ENCODE measurements at regions not wholly inside any gene's neighbourhood (a gene's known extent, or its start where the extent isn't known, plus 50 kb on each side); places are given as distances from the start of the nearest gene placed in this dataset.
"Not testable (repeated sequence)": the region's sequence is repeated elsewhere in the genome, so short reads cannot be mapped to it uniquely, and the experiment has no call there.

DNA sequence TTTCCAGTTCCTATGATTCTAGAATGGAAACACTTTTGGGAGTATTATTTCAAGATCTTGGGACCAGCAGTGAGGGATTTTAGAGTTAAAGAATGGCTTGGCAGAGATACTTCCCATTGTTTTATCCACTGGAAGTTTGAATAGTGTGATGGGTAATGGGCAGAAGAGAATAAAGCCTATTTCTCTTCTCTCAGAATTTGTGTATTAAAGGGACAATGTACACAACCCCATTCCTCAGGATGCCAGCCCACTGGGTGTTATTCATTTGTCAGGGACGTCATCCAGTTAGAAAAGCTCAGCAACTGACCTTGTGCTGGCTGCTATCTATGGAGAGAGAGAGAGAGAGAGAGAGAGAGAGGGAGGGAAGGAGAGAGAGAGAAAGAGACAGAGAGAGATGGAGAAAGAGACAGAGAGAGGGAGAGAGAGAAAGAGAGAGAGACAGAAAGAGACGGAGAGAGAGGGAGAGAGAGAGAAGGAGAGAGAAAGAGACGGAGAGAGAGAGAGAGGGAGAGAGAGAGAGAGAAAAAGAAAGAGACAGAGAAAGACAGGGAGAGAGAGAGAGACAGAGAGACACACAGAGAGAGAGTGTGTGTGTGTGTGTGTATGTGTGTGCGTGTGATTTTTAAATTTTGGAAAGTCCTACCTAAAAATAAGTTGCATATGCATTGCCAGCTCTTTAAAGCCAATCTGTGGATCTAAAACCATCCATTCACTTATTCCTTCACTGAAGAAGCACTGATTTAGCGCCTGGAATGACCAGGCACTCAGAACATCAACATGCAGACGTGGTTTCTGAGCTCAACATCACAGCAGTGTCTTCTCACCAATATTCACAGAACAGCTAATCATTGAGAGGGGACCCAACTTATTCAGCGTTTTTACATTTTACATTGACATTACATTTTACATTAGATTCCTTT is 388.8 kb downstream of the THBS2 start:
- WGBS, 2 experiments (ENCODE audit: insufficient coverage in 2 of 2), result 78 to 83% methylated on average over 5 of the region's 7 CpGs
- no peaks in the 10 kb centered on the region for H3K4me1 ChIP-seq (ENCODE audit: control insufficient read depth, insufficient read depth, low read length, poor library complexity, severe bottlenecking)
- no peaks in the 10 kb centered on the region for H3K9me3 ChIP-seq (ENCODE audit: control insufficient read depth, low read length)

DNA sequence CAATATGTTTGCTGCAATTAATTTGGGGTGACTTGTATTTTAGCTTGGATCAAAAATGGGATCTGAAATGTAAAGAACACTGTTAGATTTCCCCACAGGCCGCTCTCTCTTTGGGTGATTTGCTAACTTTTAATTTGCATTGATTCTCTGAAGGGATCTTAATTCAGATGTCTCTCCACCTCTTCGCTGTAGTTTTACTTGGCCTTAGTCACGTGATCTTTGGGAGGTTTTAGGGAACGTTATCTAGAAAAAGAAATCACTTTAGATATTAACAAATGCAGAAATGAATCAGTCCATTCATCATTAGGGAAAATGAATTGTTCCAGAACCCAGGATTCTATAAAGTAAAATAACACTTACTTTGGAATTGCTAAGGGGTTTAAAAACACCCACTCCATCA is 390.2 kb downstream of the THBS2 start:
- H3K4me1 ChIP-seq (ENCODE audit: control insufficient read depth, insufficient read depth, low read length, poor library complexity, severe bottlenecking), result no peaks in the 10 kb centered on the region
- no peak overlapping the region for H3K27ac ChIP-seq (ENCODE audit: low read depth, low read length, severe bottlenecking)
- H3K36me3 ChIP-seq (ENCODE audit: control insufficient read depth, insufficient read depth, low read length), result no peaks in the 10 kb centered on the region
- no peak overlapping the region for H3K4me3 ChIP-seq (ENCODE audit: extremely low read depth, insufficient read depth, low read length, poor library complexity, severe bottlenecking)
- whole genome bisulfite sequencing, 2 experiments (ENCODE audit: insufficient coverage in 2 of 2), result 100% methylated on average over 1 of the region's 4 CpGs
- no peaks in the 10 kb centered on the region for H3K9me3 ChIP-seq (ENCODE audit: control insufficient read depth, low read length)

More for the DNA sequence above, 388.8 kb downstream of the THBS2 start:
- no peaks in the 10 kb centered on the region for H3K36me3 ChIP-seq (ENCODE audit: control insufficient read depth, insufficient read depth, low read length)
- H3K27ac ChIP-seq (ENCODE audit: low read depth, low read length, severe bottlenecking), result no peak overlapping the region
- no peak overlapping the region for H3K4me3 ChIP-seq (ENCODE audit: extremely low read depth, insufficient read depth, low read length, poor library complexity, severe bottlenecking)

DNA sequence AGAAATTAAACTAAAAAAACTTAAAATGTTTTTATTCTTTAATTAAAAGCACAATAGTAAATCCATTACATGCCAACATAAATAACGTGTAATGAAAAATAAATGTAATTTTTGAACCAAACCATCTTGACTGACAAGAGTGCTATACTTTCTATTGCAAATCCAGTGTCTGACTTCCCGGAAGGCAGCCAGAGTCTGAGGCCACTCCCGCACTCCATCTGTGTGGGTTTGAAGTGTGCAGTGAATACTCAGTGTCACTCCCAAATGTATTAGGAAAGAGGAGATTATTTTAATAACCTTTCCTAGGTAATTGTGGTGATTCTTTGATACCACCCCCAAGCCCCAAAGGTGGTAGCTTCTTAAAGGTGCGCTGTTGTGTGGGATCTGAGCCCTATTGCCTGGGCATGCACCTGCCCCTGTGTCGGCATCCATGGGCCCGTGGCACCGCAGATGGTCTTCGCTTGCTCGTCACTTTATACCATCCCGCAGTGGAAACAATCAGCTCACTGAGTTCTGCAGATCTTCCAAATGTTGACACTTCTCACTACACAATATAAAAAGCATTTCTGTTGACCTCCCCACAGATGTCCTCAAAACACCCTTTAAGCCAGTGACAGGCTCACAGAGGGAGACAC is 391.2 kb downstream of the THBS2 start:
- Histone ChIP-seq H3K4me3 (ENCODE audit: extremely low read depth, insufficient read depth, low read length, poor library complexity, severe bottlenecking) (no peak overlapping the region), H3K4me1 (ENCODE audit: control insufficient read depth, insufficient read depth, low read length, poor library complexity, severe bottlenecking) (no peaks in the 10 kb centered on the region), H3K36me3 (ENCODE audit: control insufficient read depth, insufficient read depth, low read length) (no peaks in the 10 kb centered on the region), H3K27ac (ENCODE audit: low read depth, low read length, severe bottlenecking) (no peak overlapping the region), H3K9me3 (ENCODE audit: control insufficient read depth, low read length) (no peaks in the 10 kb centered on the region)
- 97 to 98% methylated on average over 9 of the region's 10 CpGs for WGBS, 2 experiments (ENCODE audit: insufficient coverage in 2 of 2)

DNA sequence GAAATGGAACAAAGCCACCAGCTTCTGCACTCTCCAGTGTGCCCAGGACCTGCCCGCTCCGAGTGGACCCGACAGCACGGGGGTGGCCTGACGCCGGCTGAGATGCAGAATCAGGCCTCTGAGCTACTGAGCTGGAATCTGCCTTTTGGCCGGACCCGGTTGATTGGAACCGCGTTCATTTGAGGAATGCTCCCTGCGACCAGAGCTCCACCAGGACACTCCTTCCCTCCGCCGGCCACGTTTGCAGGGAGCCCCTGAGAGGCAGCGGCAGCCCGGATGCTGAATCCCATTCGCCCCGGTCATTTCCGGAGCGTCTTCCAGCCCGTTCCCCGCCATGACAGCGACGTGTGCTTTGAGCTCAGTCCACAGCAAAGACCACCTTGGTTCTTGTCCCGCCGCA is 392.7 kb downstream of the THBS2 start:
- H3K36me3 ChIP-seq (ENCODE audit: control insufficient read depth, insufficient read depth, low read length), result no peaks in the 10 kb centered on the region
- H3K4me3 ChIP-seq (ENCODE audit: extremely low read depth, insufficient read depth, low read length, poor library complexity, severe bottlenecking), result no peak overlapping the region
- no peaks in the 10 kb centered on the region for H3K9me3 ChIP-seq (ENCODE audit: control insufficient read depth, low read length)
- WGBS, 2 experiments (ENCODE audit: insufficient coverage in 2 of 2), result 93 to 94% methylated on average over 22 to 26 of the region's 26 CpGs
- H3K4me1 ChIP-seq (ENCODE audit: control insufficient read depth, insufficient read depth, low read length, poor library complexity, severe bottlenecking), result no peaks in the 10 kb centered on the region
- no peak overlapping the region for H3K27ac ChIP-seq (ENCODE audit: low read depth, low read length, severe bottlenecking)

DNA sequence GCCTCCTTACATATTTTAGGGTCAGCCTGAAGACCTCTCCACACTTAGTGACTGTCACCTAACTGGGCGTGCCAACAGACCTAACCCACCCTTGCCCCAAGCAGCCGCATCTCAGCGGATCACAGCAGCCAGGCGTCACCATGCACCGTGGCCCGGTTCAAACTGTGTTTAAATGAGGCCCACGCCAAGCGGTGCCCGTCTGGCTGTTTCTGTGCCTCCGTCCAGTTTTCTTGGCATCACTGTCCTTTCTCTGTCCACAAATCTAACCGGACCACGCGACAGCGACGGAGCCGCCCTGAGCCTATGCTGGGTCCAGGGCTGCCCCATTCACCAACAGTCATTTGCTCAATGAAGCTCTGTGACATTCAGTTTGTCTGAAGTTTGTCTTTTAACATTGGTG is 393.3 kb downstream of the THBS2 start:
- no peaks in the 10 kb centered on the region for H3K9me3 ChIP-seq (ENCODE audit: control insufficient read depth, low read length)
- WGBS, 2 experiments (ENCODE audit: insufficient coverage in 2 of 2), result 97 to 100% methylated on average over 14 to 15 of the region's 16 CpGs
- H3K4me3 ChIP-seq (ENCODE audit: extremely low read depth, insufficient read depth, low read length, poor library complexity, severe bottlenecking), result no peak overlapping the region
- no peak overlapping the region for H3K27ac ChIP-seq (ENCODE audit: low read depth, low read length, severe bottlenecking)
- H3K4me1 ChIP-seq (ENCODE audit: control insufficient read depth, insufficient read depth, low read length, poor library complexity, severe bottlenecking), result no peaks in the 10 kb centered on the region
- no peaks in the 10 kb centered on the region for H3K36me3 ChIP-seq (ENCODE audit: control insufficient read depth, insufficient read depth, low read length)

DNA sequence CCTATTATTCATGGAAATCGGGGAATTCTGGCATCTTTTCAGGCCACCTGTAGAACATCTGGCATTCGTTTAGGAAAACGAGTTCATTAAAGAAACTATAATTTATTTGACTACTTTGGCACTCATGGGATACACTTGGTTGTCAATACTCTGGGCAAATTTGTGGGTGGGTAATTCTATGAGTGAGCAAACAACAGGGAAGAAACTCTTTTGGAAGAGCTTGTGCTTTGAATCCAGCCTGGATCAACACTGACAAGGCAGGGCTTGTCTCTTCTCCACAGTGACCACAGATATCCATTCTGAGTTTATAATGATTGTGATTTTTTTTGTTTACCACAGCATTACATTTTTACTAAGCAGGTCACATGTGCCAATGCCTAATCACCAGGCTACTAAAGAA is 394.7 kb downstream of the THBS2 start:
- Histone ChIP-seq H3K4me3 (ENCODE audit: extremely low read depth, insufficient read depth, low read length, poor library complexity, severe bottlenecking) (no peak overlapping the region), H3K36me3 (ENCODE audit: control insufficient read depth, insufficient read depth, low read length) (no peaks in the 10 kb centered on the region)

DNA sequence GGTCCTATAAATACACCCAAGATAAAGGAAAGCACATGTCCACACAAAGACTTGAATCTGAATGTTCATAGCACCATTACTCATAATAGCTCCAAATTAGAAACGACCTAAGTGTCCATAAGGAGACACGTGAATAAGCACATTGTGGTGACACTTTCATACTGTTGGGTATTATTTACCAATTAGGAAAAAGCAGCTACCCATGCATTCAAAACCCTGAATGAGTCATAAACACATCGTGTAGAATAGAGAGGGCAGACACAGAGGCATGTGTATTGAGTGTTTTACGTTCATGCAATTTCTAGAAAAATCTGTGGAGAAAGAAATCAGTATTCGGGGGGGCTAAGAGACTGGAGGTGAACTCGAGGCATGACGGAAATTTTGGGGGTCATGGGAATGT is 396.7 kb downstream of the THBS2 start:
- 72 to 92% methylated on average over 2 to 3 of the region's 7 CpGs for WGBS, 2 experiments (ENCODE audit: insufficient coverage in 2 of 2)
- no peaks in the 10 kb centered on the region for H3K4me1 ChIP-seq (ENCODE audit: control insufficient read depth, insufficient read depth, low read length, poor library complexity, severe bottlenecking)
- no peaks in the 10 kb centered on the region for H3K36me3 ChIP-seq (ENCODE audit: control insufficient read depth, insufficient read depth, low read length)
- no peak overlapping the region for H3K4me3 ChIP-seq (ENCODE audit: extremely low read depth, insufficient read depth, low read length, poor library complexity, severe bottlenecking)
- H3K27ac ChIP-seq (ENCODE audit: low read depth, low read length, severe bottlenecking), result no peak overlapping the region
- H3K9me3 ChIP-seq (ENCODE audit: control insufficient read depth, low read length), result no peaks in the 10 kb centered on the region

More for the DNA sequence above, 394.7 kb downstream of the THBS2 start:
- H3K9me3 ChIP-seq (ENCODE audit: control insufficient read depth, low read length), result no peaks in the 10 kb centered on the region
- no peak overlapping the region for H3K27ac ChIP-seq (ENCODE audit: low read depth, low read length, severe bottlenecking)
- WGBS, 2 experiments (ENCODE audit: insufficient coverage in 2 of 2), result 79% methylated on average over 2 of the region's 3 CpGs; no CpG with 5 or more reads in 1 of the 2 experiments
- no peaks in the 10 kb centered on the region for H3K4me1 ChIP-seq (ENCODE audit: control insufficient read depth, insufficient read depth, low read length, poor library complexity, severe bottlenecking)

DNA sequence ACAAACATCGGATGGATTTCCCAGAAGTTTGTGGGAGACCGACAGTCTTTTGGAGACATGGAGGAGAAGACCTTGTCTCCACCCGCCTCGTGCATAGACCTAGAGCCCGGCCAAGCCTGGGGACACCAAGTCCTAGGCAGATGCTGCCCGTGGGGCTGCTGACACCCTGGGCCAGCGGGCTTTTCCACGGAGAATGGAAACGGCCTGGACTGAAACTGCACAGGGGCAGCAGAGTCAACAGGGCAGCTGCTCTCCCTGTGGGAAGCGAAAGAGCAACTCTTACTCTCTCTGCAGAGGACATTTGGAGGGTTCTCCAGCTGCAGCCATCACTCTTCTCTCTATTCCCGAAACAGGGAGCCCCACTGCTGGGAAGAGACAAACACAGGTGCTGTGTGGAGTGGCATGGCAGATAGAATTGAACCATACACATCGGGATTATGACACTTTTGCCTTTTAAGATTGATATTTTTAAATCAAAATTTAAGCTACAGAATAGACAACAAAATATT is 401.2 kb downstream of the THBS2 start:
- no peak overlapping the region for H3K4me3 ChIP-seq (ENCODE audit: extremely low read depth, insufficient read depth, low read length, poor library complexity, severe bottlenecking)
- no peaks in the 10 kb centered on the region for H3K9me3 ChIP-seq (ENCODE audit: control insufficient read depth, low read length)
- 90 to 96% methylated on average over 10 of the region's 12 CpGs for WGBS, 2 experiments (ENCODE audit: insufficient coverage in 2 of 2)
- H3K4me1 ChIP-seq (ENCODE audit: control insufficient read depth, insufficient read depth, low read length, poor library complexity, severe bottlenecking), result no peaks in the 10 kb centered on the region
- no peaks in the 10 kb centered on the region for H3K36me3 ChIP-seq (ENCODE audit: control insufficient read depth, insufficient read depth, low read length)
- no peak overlapping the region for H3K27ac ChIP-seq (ENCODE audit: low read depth, low read length, severe bottlenecking)

DNA sequence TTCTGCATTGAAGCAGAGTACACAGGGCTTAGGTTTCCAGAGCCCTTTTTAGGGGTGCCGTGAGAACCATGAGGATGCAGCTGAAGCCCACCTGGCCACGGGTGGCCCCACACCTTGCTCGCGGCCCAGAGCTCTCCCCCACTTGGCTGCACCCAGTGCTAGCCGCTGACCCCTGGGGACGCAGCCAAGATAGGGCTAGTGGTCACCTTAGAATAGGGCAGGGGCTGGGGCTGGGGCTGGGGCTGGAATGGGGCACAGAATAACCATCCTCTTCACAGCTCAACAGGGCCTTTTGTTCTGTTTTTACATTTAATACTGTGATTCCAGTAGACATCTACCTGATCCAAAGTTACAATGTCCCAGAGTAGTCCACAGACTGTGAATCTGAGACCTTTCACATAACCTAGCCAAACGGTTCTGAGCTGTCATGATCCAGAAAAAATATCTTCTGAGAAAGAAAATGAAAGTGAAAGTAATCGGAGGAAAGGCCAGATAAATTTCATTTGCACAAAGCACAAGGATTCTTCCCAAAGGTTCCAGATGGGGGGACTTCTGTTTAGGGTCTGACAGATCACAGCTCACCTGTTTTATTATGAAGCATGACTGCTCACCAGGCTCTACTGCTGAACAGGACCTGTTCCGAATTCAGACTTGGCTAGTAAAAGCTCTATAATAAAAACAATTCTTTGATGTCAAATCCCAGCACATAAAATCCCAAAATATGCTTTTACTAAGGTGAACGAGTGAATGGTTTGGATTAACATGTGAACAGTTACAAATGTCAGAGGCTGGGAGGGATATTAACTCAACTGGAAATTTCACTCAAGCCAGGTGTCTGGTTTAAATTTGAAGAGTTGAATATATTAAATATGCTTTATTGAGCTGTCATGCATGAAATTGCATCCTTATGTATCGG is 401.9 kb downstream of the THBS2 start:
- no peak overlapping the region for H3K4me3 ChIP-seq (ENCODE audit: extremely low read depth, insufficient read depth, low read length, poor library complexity, severe bottlenecking)
- no peaks in the 10 kb centered on the region for H3K9me3 ChIP-seq (ENCODE audit: control insufficient read depth, low read length)
- no peaks in the 10 kb centered on the region for H3K36me3 ChIP-seq (ENCODE audit: control insufficient read depth, insufficient read depth, low read length)
- H3K4me1 ChIP-seq (ENCODE audit: control insufficient read depth, insufficient read depth, low read length, poor library complexity, severe bottlenecking), result no peaks in the 10 kb centered on the region
- 85 to 94% methylated on average over 7 of the region's 11 CpGs for WGBS, 2 experiments (ENCODE audit: insufficient coverage in 2 of 2)
- H3K27ac ChIP-seq (ENCODE audit: low read depth, low read length, severe bottlenecking), result no peak overlapping the region

DNA sequence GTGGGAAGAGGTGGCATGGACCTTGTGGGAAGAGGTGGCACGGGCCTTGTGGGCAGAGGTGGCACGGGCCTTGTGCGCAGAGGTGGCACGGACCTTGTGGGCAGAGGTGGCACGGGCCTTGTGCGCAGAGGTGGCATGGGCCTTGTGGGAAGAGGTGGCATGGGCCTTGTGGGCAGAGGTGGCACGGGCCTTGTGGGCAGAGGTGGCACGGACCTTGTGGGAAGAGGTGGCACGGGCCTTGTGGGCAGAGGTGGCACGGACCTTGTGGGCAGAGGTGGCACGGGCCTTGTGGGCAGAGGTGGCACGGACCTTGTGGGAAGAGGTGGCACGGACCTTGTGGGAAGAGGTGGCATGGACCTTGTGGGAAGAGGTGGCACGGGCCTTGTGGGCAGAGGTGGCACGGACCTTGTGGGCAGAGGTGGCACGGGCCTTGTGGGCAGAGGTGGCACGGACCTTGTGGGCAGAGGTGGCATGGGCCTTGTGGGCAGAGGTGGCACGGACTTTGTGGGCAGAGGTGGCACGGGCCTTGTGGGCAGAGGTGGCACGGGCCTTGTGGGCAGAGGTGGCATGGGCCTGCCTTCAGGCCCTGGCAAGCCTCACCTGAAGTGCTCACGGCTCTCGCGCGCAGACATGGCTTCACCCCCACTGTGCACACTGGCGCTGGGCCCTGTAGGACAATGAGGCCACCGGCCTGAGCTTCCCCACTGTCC is 403.5 kb downstream of the THBS2 start:
- WGBS, 2 experiments (ENCODE audit: insufficient coverage in 2 of 2), result 96 to 98% methylated on average over 9 to 17 of the region's 26 CpGs
- H3K36me3 ChIP-seq (ENCODE audit: control insufficient read depth, insufficient read depth, low read length); H3K4me1 ChIP-seq (ENCODE audit: control insufficient read depth, insufficient read depth, low read length, poor library complexity, severe bottlenecking); H3K4me3 ChIP-seq (ENCODE audit: extremely low read depth, insufficient read depth, low read length, poor library complexity, severe bottlenecking); H3K27ac ChIP-seq (ENCODE audit: low read depth, low read length, severe bottlenecking); H3K9me3 ChIP-seq (ENCODE audit: control insufficient read depth, low read length): not testable (repeated sequence)

Measured in mesodermal cell (in vitro differentiated cells).